Esophagus muscularis mucosa (tissue), 3 donors: ENCODE measurements at regions not wholly inside any gene's neighbourhood (a gene's known extent, or its start where the extent isn't known, plus 50 kb on each side); places are given as distances from the start of the nearest gene placed in this dataset.

Experiments used
- CTCF ChIP-seq, 3 experiments: fragments of 200-600 bp in 2 of 3; fragments of 450-650 bp in 1 of 3; sonication (generic) in 2 of 3; IDR thresholded peaks; one replicate each; pipeline ENCODE4 v1.5.1; 2017 to 2019; ENCODE audit warnings: antibody characterized with exemption in 3 of 3, mild to moderate bottlenecking in 2 of 3, moderate library complexity in 1 of 3
- POLR2A ChIP-seq: fragments of 450-650 bp; IDR thresholded peaks from one replicate; pipeline ENCODE4 v1.6.1; 2017; ENCODE audit warnings: antibody characterized with exemption, moderate library complexity, mild to moderate bottlenecking, low read depth

GRCh38 chr4:128341634-128342033 is 54.0 kb upstream of the PGRMC2 start:
- no peak for TF ChIP-seq CTCF (IDR thresholded peaks at IDR 0.05)
- no peak for TF ChIP-seq POLR2A
